Fibroblast of skin of right quadriceps (primary cell): ENCODE measurements at regions not wholly inside any gene's neighbourhood (a gene's known extent, or its start where the extent isn't known, plus 50 kb on each side); places are given as distances from the start of the nearest gene placed in this dataset.

ENCODE experiments used
- DNase-seq: peaks from one replicate; pipeline ENCODE4 v3.0.0-alpha.2; 2013

- no peak for DNase-seq
These were observed 74.0 kb upstream of the PLCL2 start for GRCh38 chr3:16810593-16811367.

GRCh38 chr3:16811950-16812349 is 72.8 kb upstream of the PLCL2 start:
- DNase-seq: no peak

- no peak for DNase-seq
These were observed 71.4 kb upstream of the PLCL2 start for GRCh38 chr3:16813336-16813735.

GRCh38 chr3:16816048-16816780 is 68.5 kb upstream of the PLCL2 start:
- DNase-seq: no peak

GRCh38 chr3:16817197-16817596 is 67.6 kb upstream of the PLCL2 start:
- DNase-seq: no peak

- no peak for DNase-seq
These were observed 66.6 kb upstream of the PLCL2 start for GRCh38 chr3:16818194-16818593.

- no peak for DNase-seq
These were observed 65.8 kb upstream of the PLCL2 start for GRCh38 chr3:16818945-16819344.

- DNase-seq: no peak
These were observed 64.3 kb upstream of the PLCL2 start for GRCh38 chr3:16820485-16820884.

GRCh38 chr3:16821053-16821452 is 63.7 kb upstream of the PLCL2 start:
- DNase-seq: no peak

- no peak for DNase-seq
These were observed 60.6 kb upstream of the PLCL2 start for GRCh38 chr3:16824081-16824696.

- no peak for DNase-seq
These were observed 59.0 kb upstream of the PLCL2 start for GRCh38 chr3:16825617-16826204.

- DNase-seq: peak; percentile 40
These were observed 55.9 kb upstream of the PLCL2 start for GRCh38 chr3:16828815-16829214.

GRCh38 chr3:16831846-16832245 is 52.9 kb upstream of the PLCL2 start:
- DNase-seq: no peak

- no peak for DNase-seq
These were observed 50.5 kb upstream of the PLCL2 start for GRCh38 chr3:16834214-16834613.

GRCh38 chr3:16834753-16835152 is 50.0 kb upstream of the PLCL2 start:
- DNase-seq: no peak
